ENCODE measurements at regions not wholly inside any gene's neighbourhood (a gene's known extent, or its start where the extent isn't known, plus 50 kb on each side); places are given as distances from the start of the nearest gene placed in this dataset.
"Not testable (repeated sequence)": the region's sequence is repeated elsewhere in the genome, so short reads cannot be mapped to it uniquely, and the experiment has no call there.

DNA sequence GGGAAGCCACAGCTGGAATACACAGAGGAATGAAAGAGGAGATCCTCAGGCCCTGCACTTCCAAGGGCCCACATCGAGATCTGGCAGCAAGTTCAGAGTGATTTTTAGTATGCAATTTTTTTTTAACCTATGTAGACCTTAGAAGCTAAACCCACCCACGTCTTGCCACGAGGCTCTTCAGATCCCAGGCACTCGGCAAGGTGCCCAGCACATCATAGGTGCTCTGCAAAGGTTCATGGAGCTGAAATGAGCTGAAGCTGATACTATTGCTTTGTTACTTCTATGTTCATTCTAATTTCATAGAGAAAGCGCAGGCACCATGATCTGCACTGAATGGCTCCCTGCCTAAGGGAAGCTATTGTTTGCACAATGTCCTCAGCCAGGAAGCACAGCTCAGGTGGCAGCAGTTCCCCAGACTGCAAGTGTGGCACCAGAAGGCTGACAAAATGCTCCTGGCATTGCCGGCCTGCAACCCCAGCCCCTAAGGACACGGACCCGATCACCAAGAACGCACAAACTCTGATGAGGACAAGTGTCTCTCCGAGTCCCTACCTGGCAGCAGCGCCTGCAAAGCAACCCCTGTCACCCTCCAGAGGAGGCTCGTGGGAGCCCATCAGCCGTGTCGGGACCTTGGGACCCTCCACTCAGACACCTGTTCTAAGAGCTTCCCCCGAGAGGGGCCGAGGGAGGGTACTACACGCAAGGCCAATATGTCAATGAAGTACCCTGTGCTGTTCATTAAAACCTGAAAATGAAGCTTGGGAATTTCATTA, 264.2 kb downstream of the NPHP4 start:
- Histone ChIP-seq H3K36me3 (ENCODE audit: low read depth) (no peaks in the 10 kb centered on the region), H3K4me1 (ENCODE audit: low read depth) (no peaks in the 10 kb centered on the region), H3K4me3 (no peak overlapping the region), H3K9me3 (no peaks in the 10 kb centered on the region)
- ATAC-seq (no peak), DNase-seq (no peak)
- TF ChIP-seq, protein P1, sequence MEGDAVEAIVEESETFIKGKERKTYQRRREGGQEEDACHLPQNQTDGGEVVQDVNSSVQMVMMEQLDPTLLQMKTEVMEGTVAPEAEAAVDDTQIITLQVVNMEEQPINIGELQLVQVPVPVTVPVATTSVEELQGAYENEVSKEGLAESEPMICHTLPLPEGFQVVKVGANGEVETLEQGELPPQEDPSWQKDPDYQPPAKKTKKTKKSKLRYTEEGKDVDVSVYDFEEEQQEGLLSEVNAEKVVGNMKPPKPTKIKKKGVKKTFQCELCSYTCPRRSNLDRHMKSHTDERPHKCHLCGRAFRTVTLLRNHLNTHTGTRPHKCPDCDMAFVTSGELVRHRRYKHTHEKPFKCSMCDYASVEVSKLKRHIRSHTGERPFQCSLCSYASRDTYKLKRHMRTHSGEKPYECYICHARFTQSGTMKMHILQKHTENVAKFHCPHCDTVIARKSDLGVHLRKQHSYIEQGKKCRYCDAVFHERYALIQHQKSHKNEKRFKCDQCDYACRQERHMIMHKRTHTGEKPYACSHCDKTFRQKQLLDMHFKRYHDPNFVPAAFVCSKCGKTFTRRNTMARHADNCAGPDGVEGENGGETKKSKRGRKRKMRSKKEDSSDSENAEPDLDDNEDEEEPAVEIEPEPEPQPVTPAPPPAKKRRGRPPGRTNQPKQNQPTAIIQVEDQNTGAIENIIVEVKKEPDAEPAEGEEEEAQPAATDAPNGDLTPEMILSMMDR (IDR thresholded peaks at IDR 0.05), result no peak
- intact Hi-C loops (cut with DNase I, micrococcal nuclease), result no loop called here

- H3K9me3 ChIP-seq, result no peaks in the 10 kb centered on the region
- H3K4me3 ChIP-seq, result no peak overlapping the region
- no peak for ATAC-seq
- intact Hi-C loops (cut with DNase I, micrococcal nuclease), result no loop called here
- no peaks in the 10 kb centered on the region for H3K4me1 ChIP-seq (ENCODE audit: low read depth)
- H3K36me3 ChIP-seq (ENCODE audit: low read depth), result no peaks in the 10 kb centered on the region
- TF ChIP-seq, protein P1 (IDR thresholded peaks at IDR 0.05), result no peak
- DNase-seq, result no peak
Observed at GRCh38 chr1:5727191-5727590, 265.0 kb downstream of the NPHP4 start.

DNA sequence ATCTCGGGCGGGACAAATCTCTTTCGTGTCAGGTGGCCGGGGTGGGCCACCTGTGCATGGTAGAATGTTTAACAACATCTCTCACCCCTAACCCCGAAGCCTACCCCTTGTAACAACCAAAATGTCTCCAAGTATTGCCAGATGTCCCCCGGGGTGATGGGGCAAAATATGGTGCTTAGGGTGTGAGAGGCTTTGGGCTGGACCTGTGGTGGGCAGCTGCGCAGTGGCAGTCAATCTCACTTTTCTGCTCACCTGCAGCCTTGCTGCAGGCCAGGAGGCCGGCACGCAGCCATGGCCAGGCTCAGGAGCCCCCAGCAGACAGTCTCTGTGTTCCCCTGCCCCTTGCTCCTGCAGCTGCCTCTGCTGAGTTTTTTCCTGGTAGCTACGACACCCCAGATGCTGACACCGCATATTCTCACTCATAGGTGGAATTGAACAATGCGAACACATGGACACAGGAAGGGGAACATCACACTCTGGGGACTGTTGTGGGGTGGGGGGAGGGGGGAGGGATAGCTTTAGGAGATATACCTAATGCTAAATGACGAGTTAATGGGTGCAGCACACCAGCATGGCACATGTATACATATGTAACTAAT, 265.5 kb downstream of the NPHP4 start:
- H3K4me1 ChIP-seq (ENCODE audit: low read depth); ATAC-seq: not testable (repeated sequence)

GRCh38 chr1:5725855-5726585, 266.2 kb downstream of the NPHP4 start:
- Histone ChIP-seq H3K36me3 (ENCODE audit: low read depth) (no peaks in the 10 kb centered on the region), H3K4me1 (ENCODE audit: low read depth) (no peaks in the 10 kb centered on the region), H3K9me3 (no peaks in the 10 kb centered on the region), H3K4me3 (no peak overlapping the region)
- DNase-seq, result no peak
- ATAC-seq, result no peak
- intact Hi-C loops (cut with DNase I, micrococcal nuclease), result no loop called here
- TF ChIP-seq, protein P1 (IDR thresholded peaks at IDR 0.05), result no peak

More for the DNA sequence above, 265.5 kb downstream of the NPHP4 start:
- DNase-seq; H3K9me3 ChIP-seq; intact Hi-C loops (cut with DNase I, micrococcal nuclease); H3K4me3 ChIP-seq; H3K36me3 ChIP-seq (ENCODE audit: low read depth): not testable (repeated sequence)

DNA sequence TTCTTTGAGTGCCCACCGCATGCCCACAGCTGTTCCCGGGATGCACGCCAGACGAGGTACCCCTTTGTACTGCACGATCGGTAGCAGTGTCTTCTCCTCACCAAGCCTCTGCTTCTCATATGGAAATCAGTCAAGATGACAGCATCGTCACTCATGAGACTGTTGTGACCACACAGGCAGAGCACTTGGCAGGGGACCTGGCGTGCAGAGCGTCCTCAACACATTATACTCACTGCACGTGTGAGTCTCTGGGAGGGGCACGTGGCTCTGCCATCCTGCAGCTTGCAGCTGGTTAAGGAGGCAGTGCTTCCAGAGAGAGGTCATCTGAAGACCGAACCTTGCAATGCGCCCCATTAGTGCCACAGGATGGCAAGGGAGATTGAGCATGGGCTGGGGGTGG, 266.8 kb downstream of the NPHP4 start:
- H3K36me3 ChIP-seq (ENCODE audit: low read depth), result no peaks in the 10 kb centered on the region
- DNase-seq, result no peak
- no peaks in the 10 kb centered on the region for H3K4me1 ChIP-seq (ENCODE audit: low read depth)
- no peak overlapping the region for H3K4me3 ChIP-seq
- intact Hi-C loops (cut with DNase I, micrococcal nuclease), result no loop called here
- ATAC-seq, result no peak
- H3K9me3 ChIP-seq, result no peaks in the 10 kb centered on the region
- TF ChIP-seq, protein P1 (IDR thresholded peaks at IDR 0.05), result no peak

DNA sequence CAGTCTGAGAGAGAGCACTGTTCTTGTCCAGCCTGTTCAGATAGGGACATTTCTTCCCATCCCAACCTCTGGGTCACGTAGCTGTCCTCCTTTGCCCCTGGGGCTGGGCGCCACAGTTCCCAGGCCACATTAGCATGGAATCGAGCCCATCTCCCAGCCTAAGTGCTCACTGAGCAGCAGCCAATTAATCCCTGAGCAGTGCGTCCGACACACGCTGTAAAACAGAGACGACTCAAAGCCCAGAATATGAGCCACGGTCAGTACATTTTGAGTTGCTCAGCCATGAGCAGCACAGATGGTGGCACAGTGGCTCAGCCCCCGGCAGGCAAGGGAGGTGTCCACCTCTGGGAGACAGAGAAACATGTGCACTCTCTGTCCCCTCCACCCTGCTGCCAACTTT, 267.4 kb downstream of the NPHP4 start:
- ATAC-seq, result no peak
- TF ChIP-seq, protein P1 (IDR thresholded peaks at IDR 0.05), result no peak
- DNase-seq, result no peak
- no peaks in the 10 kb centered on the region for H3K36me3 ChIP-seq (ENCODE audit: low read depth)
- H3K9me3 ChIP-seq, result no peaks in the 10 kb centered on the region
- H3K4me1 ChIP-seq (ENCODE audit: low read depth), result no peaks in the 10 kb centered on the region
- H3K4me3 ChIP-seq, result no peak overlapping the region
- intact Hi-C loops (cut with DNase I, micrococcal nuclease), result no loop called here

Measured in mucosa of descending colon (tissue), 3 donors.